ENCODE measurements at regions not wholly inside any gene's neighbourhood (a gene's known extent, or its start where the extent isn't known, plus 50 kb on each side); places are given as distances from the start of the nearest gene placed in this dataset.
"Not testable (repeated sequence)": the region's sequence is repeated elsewhere in the genome, so short reads cannot be mapped to it uniquely, and the experiment has no call there.

- DNase-seq (ENCODE audit: low spot score), result peak; percentile 34
Measured at GRCh38 chr2:8234757-8235374, 447.0 kb upstream of the ID2 start.

GRCh38 chr2:8235419-8235818 is 446.4 kb upstream of the ID2 start:
- DNase-seq (ENCODE audit: low spot score), result no peak

GRCh38 chr2:8236391-8236790 is 445.5 kb upstream of the ID2 start:
- no peak for DNase-seq (ENCODE audit: low spot score)

- no peak for DNase-seq (ENCODE audit: low spot score)
Measured at GRCh38 chr2:8238521-8239230, 443.2 kb upstream of the ID2 start.

- DNase-seq (ENCODE audit: low spot score), result no peak
Measured at GRCh38 chr2:8239531-8240088, 442.2 kb upstream of the ID2 start.

- DNase-seq (ENCODE audit: low spot score), result no peak
Measured at GRCh38 chr2:8241317-8241716, 440.5 kb upstream of the ID2 start.

GRCh38 chr2:8242739-8243138 is 439.1 kb upstream of the ID2 start:
- no peak for DNase-seq (ENCODE audit: low spot score)

- no peak for DNase-seq (ENCODE audit: low spot score)
Measured at GRCh38 chr2:8243748-8244400, 438.0 kb upstream of the ID2 start.

GRCh38 chr2:8244639-8245038 is 437.2 kb upstream of the ID2 start:
- no peak for DNase-seq (ENCODE audit: low spot score)

GRCh38 chr2:8246137-8246536 is 435.7 kb upstream of the ID2 start:
- no peak for DNase-seq (ENCODE audit: low spot score)

- no peak for DNase-seq (ENCODE audit: low spot score)
Measured at GRCh38 chr2:8247905-8248622, 433.8 kb upstream of the ID2 start.

GRCh38 chr2:8248623-8248957 is 433.3 kb upstream of the ID2 start:
- no peak for DNase-seq (ENCODE audit: low spot score)

GRCh38 chr2:8249141-8249540 is 432.7 kb upstream of the ID2 start:
- DNase-seq (ENCODE audit: low spot score), result no peak

- no peak for DNase-seq (ENCODE audit: low spot score)
Measured at GRCh38 chr2:8249769-8250168, 432.1 kb upstream of the ID2 start.

- DNase-seq (ENCODE audit: low spot score), result not testable (repeated sequence)
Measured at GRCh38 chr2:8250290-8250689, 431.6 kb upstream of the ID2 start.

- no peak for DNase-seq (ENCODE audit: low spot score)
Measured at GRCh38 chr2:8251291-8251690, 430.6 kb upstream of the ID2 start.

GRCh38 chr2:8251856-8252255 is 430.0 kb upstream of the ID2 start:
- DNase-seq (ENCODE audit: low spot score), result no peak

- DNase-seq (ENCODE audit: low spot score), result peak; percentile 13
Measured at GRCh38 chr2:8252997-8253694, 428.7 kb upstream of the ID2 start.

- no peak for DNase-seq (ENCODE audit: low spot score)
Measured at GRCh38 chr2:8253781-8254180, 428.1 kb upstream of the ID2 start.

GRCh38 chr2:8254214-8254613 is 427.6 kb upstream of the ID2 start:
- DNase-seq (ENCODE audit: low spot score), result not testable (repeated sequence)

GRCh38 chr2:8254791-8255447 is 426.9 kb upstream of the ID2 start:
- DNase-seq (ENCODE audit: low spot score), result no peak

- peak; percentile 33 for DNase-seq (ENCODE audit: low spot score)
Measured at GRCh38 chr2:8255448-8255800, 426.4 kb upstream of the ID2 start.
